ENCODE measurements at regions not wholly inside any gene's neighbourhood (a gene's known extent, or its start where the extent isn't known, plus 50 kb on each side); places are given as distances from the start of the nearest gene placed in this dataset.

- TF ChIP-seq CTCF (IDR thresholded peaks at IDR 0.05; ENCODE audit: low read depth, low read length) (no peak), EZH2phosphoT487 (IDR thresholded peaks at IDR 0.05; ENCODE audit: low read depth) (no peak)
These were observed 53.9 kb upstream of the RBM15 start for GRCh38 chr1:110285316-110285715.

Measured in OCI-LY3 (cell line).